ENCODE measurements at regions not wholly inside any gene's neighbourhood (a gene's known extent, or its start where the extent isn't known, plus 50 kb on each side); places are given as distances from the start of the nearest gene placed in this dataset.

GRCh38 chr3:22276351-22276750 is 525.3 kb upstream of the ZNF385D start:
- no peak overlapping the region for H2BK15ac ChIP-seq (ENCODE audit: low read length)
- H3K79me2 ChIP-seq (ENCODE audit: control insufficient read depth in 1 of 2, insufficient read depth in 2 of 2, low read length in 2 of 2), result no peaks in the 10 kb centered on the region
- H2AK5ac ChIP-seq (ENCODE audit: low read depth, low read length), result no peak overlapping the region
- H4K8ac ChIP-seq (ENCODE audit: extremely low read depth, insufficient read depth, low read length), result no peak overlapping the region
- no peak overlapping the region for H3K23ac ChIP-seq (ENCODE audit: insufficient read length)
- no peak for FAIRE-seq
- CTCF ChIA-PET (ENCODE audit: partially characterized antibody), result no interaction called here
- H3K18ac ChIP-seq (ENCODE audit: extremely low read depth, low read length), result no peak overlapping the region
- H3K9me3 ChIP-seq (ENCODE audit: insufficient read depth in 2 of 2, low read depth in 1 of 2, low read length in 1 of 2), result no peaks in the 10 kb centered on the region
- no peaks in the 10 kb centered on the region for H3K79me1 ChIP-seq (ENCODE audit: low read depth, low read length)
- no peaks in the 10 kb centered on the region for H3K36me3 ChIP-seq (ENCODE audit: control insufficient read depth in 2 of 4, insufficient read depth in 4 of 4, low read length in 3 of 4)
- H3K27me3 ChIP-seq (replicated peaks in 1 of 4; ENCODE audit: control insufficient read depth in 3 of 4, extremely low read depth in 1 of 4, insufficient read depth in 3 of 4, low read length in 3 of 4), result no peaks in the 10 kb centered on the region
- TF ChIP-seq SP1 (IDR thresholded peaks at IDR 0.05; ENCODE audit: low read depth, low read length) (no peak), CBX5 (IDR thresholded peaks at IDR 0.05; ENCODE audit: low read depth, low read length) (no peak), YY1 (IDR thresholded peaks at IDR 0.05; ENCODE audit: low read depth, low read length) (no peak), TAF7 (optimal IDR thresholded peaks at IDR 0.05; ENCODE audit: borderline replicate concordance, low read depth, low read length) (no peak), SIRT6 (IDR thresholded peaks at IDR 0.05; ENCODE audit: low read length) (no peak), RFX5 (IDR thresholded peaks at IDR 0.05; ENCODE audit: borderline replicate concordance, low read depth, low read length) (no peak), EP300 (IDR thresholded peaks at IDR 0.05; ENCODE audit: borderline replicate concordance in 1 of 2, low read depth in 2 of 2, low read length in 2 of 2) (no peak)
- TF ChIP-seq, protein P1, sequence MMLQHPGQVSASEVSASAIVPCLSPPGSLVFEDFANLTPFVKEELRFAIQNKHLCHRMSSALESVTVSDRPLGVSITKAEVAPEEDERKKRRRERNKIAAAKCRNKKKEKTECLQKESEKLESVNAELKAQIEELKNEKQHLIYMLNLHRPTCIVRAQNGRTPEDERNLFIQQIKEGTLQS (IDR thresholded peaks at IDR 0.05; ENCODE audit: insufficient read depth, low read depth, low read length), result no peak
- TF ChIP-seq, protein P2, sequence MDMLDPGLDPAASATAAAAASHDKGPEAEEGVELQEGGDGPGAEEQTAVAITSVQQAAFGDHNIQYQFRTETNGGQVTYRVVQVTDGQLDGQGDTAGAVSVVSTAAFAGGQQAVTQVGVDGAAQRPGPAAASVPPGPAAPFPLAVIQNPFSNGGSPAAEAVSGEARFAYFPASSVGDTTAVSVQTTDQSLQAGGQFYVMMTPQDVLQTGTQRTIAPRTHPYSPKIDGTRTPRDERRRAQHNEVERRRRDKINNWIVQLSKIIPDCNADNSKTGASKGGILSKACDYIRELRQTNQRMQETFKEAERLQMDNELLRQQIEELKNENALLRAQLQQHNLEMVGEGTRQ (IDR thresholded peaks at IDR 0.05; ENCODE audit: low read length), result no peak
- POLR2A ChIA-PET (ENCODE audit: partially characterized antibody), result no interaction called here
- H3K4me1 ChIP-seq (replicated peaks in 1 of 4; ENCODE audit: control insufficient read depth in 3 of 4, insufficient read depth in 4 of 4, low read length in 3 of 4), result no peaks in the 10 kb centered on the region
- no peak overlapping the region for H3K4me2 ChIP-seq (ENCODE audit: insufficient read depth in 1 of 2, low read depth in 2 of 2, low read length in 2 of 2)
- H3K27ac ChIP-seq (ENCODE audit: low read depth, low read length), result no peak overlapping the region
- no peaks in the 10 kb centered on the region for H4K20me1 ChIP-seq (replicated peaks in 1 of 2; ENCODE audit: control insufficient read depth in 1 of 2, insufficient read depth in 2 of 2, low read length in 2 of 2)
- no peak overlapping the region for H4K5ac ChIP-seq (ENCODE audit: insufficient read length, low read depth, low read length)
- H2BK120ac ChIP-seq (replicated peaks; ENCODE audit: low read depth, low read length), result no peak overlapping the region
- no peak overlapping the region for H3K56ac ChIP-seq (replicated peaks; ENCODE audit: insufficient read length, low read depth, low read length)
- no peak for DNase-seq (ENCODE audit: low read depth in 1 of 2, low spot score in 2 of 2)
- H3K4ac ChIP-seq (replicated peaks; ENCODE audit: insufficient read length, low read depth, low read length), result no peak overlapping the region
- H3K14ac ChIP-seq (ENCODE audit: insufficient read length), result no peak overlapping the region
- H2AFZ ChIP-seq (ENCODE audit: low read length), result no peak overlapping the region
- H3K23me2 ChIP-seq (ENCODE audit: low read depth, low read length), result no peaks in the 10 kb centered on the region
- no peak overlapping the region for H2BK5ac ChIP-seq (ENCODE audit: low read depth, low read length)
- H2BK12ac ChIP-seq (ENCODE audit: low read depth, low read length), result no peak overlapping the region
- WGBS, 2 experiments (ENCODE audit: extremely low coverage in 1 of 2, insufficient coverage in 1 of 2, insufficient read length in 1 of 2, insufficient replicate concordance in 2 of 2, low coverage in 1 of 2, low lambda C conversion rate in 2 of 2, missing lambda C conversion rate in 1 of 2), result 89% methylated on average over 2 of the region's 2 CpGs; no CpG with 5 or more reads in 1 of the 2 experiments
- no peak overlapping the region for H3K9ac ChIP-seq (replicated peaks in 1 of 4; ENCODE audit: extremely low read depth in 1 of 4, low read depth in 3 of 4, low read length in 3 of 4)
- no peak overlapping the region for H4K91ac ChIP-seq (replicated peaks; ENCODE audit: insufficient read length, low read length)
- H3K4me3 ChIP-seq (ENCODE audit: extremely low read depth in 1 of 4, insufficient read depth in 2 of 4, low read depth in 3 of 4, low read length in 4 of 4), result no peak overlapping the region
- H2BK20ac ChIP-seq (ENCODE audit: low read length), result no peak overlapping the region

Measured in H1 (cell line).